ENCODE measurements at regions not wholly inside any gene's neighbourhood (a gene's known extent, or its start where the extent isn't known, plus 50 kb on each side); places are given as distances from the start of the nearest gene placed in this dataset.

GRCh38 chr12:3991798-3992580 is 118.8 kb upstream of the PARP11 start:
- no peak for DNase-seq (ENCODE audit: low spot score)

GRCh38 chr12:3990501-3991280 is 117.5 kb upstream of the PARP11 start:
- no peak for DNase-seq (ENCODE audit: low spot score)

GRCh38 chr12:3989218-3989550 is 116.0 kb upstream of the PARP11 start:
- DNase-seq (ENCODE audit: low spot score), result no peak

- DNase-seq (ENCODE audit: low spot score), result no peak
Measured at GRCh38 chr12:3988519-3989217, 115.5 kb upstream of the PARP11 start.

- DNase-seq (ENCODE audit: low spot score), result no peak
Measured at GRCh38 chr12:3987571-3987970, 114.4 kb upstream of the PARP11 start.

GRCh38 chr12:3980504-3981272 is 107.5 kb upstream of the PARP11 start:
- no peak for DNase-seq (ENCODE audit: low spot score)

- no peak for DNase-seq (ENCODE audit: low spot score)
Measured at GRCh38 chr12:3977621-3978020, 104.4 kb upstream of the PARP11 start.

- DNase-seq (ENCODE audit: low spot score), result no peak
Measured at GRCh38 chr12:3976351-3976938, 103.2 kb upstream of the PARP11 start.

GRCh38 chr12:3975652-3976051 is 102.5 kb upstream of the PARP11 start:
- no peak for DNase-seq (ENCODE audit: low spot score)

- DNase-seq (ENCODE audit: low spot score), result no peak
Measured at GRCh38 chr12:3974883-3975282, 101.7 kb upstream of the PARP11 start.

- no peak for DNase-seq (ENCODE audit: low spot score)
Measured at GRCh38 chr12:3973973-3974644, 100.9 kb upstream of the PARP11 start.

GRCh38 chr12:3973269-3973884 is 100.2 kb upstream of the PARP11 start:
- DNase-seq (ENCODE audit: low spot score), result no peak

- no peak for DNase-seq (ENCODE audit: low spot score)
Measured at GRCh38 chr12:3972576-3972975, 99.4 kb upstream of the PARP11 start.

- no peak for DNase-seq (ENCODE audit: low spot score)
Measured at GRCh38 chr12:3968523-3968922, 95.3 kb upstream of the PARP11 start.

- DNase-seq (ENCODE audit: low spot score), result no peak
Measured at GRCh38 chr12:3967556-3968160, 94.5 kb upstream of the PARP11 start.

- no peak for DNase-seq (ENCODE audit: low spot score)
Measured at GRCh38 chr12:3966376-3966775, 93.2 kb upstream of the PARP11 start.

GRCh38 chr12:3965046-3965445 is 91.8 kb upstream of the PARP11 start:
- DNase-seq (ENCODE audit: low spot score), result no peak

GRCh38 chr12:3964439-3964838 is 91.2 kb upstream of the PARP11 start:
- DNase-seq (ENCODE audit: low spot score), result peak; percentile 16

GRCh38 chr12:3962631-3963483 is 89.7 kb upstream of the PARP11 start:
- no peak for DNase-seq (ENCODE audit: low spot score)

Measured in GM03348 (cell line).